ENCODE measurements at regions not wholly inside any gene's neighbourhood (a gene's known extent, or its start where the extent isn't known, plus 50 kb on each side); places are given as distances from the start of the nearest gene placed in this dataset.

DNA sequence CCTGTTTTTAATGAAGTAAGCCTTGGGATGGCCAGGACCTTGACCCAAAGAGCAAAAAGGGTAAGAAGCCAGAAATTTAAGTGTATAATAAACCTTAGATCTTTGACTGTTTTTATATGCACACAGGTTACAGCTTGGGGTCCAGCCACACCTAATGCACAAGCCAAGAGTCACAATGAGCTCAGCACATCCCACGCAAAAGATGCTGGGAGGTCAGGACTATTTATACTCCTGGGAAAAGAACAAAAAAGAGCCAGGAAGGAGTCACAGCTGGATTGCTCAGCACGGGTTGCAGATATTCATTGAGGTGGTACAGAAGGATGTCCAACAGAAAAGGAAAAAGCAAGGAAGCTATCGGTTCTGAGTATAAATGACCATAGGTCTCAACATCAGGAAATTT, 536.3 kb downstream of the NTRK3 start:
- Histone ChIP-seq H3K27me3 (ENCODE audit: insufficient read depth, low read depth) (no peaks in the 10 kb centered on the region), H3K79me2 (ENCODE audit: low read depth) (no peaks in the 10 kb centered on the region), H3K4me1 (replicated peaks; ENCODE audit: insufficient read depth) (no peaks in the 10 kb centered on the region), H3K36me3 (ENCODE audit: low read depth) (no peaks in the 10 kb centered on the region), H3F3A (ENCODE audit: insufficient read depth, low read depth) (no peaks in the 10 kb centered on the region), H2AFZ (no peak overlapping the region), H3K4me3 (no peak overlapping the region), H3K9me3 (ENCODE audit: insufficient read depth, low read depth) (no peaks in the 10 kb centered on the region), H3K9me2 (ENCODE audit: insufficient read depth) (no peaks in the 10 kb centered on the region), H3K4me2 (no peak overlapping the region), H3K27ac (no peak overlapping the region), H4K20me1 (ENCODE audit: insufficient read depth) (no peaks in the 10 kb centered on the region)
- POLR2A ChIA-PET (ENCODE audit: unreplicated experiment) = no interaction called here
- TF ChIP-seq CTCF (conservative IDR thresholded peaks at IDR 0.05) (no peak), EZH2 (IDR thresholded peaks at IDR 0.05; ENCODE audit: low read depth) (no peak)
- intact Hi-C loops (cut with micrococcal nuclease; ENCODE audit: unreplicated experiment) = no loop called here
- no TSS peak for BruUV-seq (replicated peaks)
- no peak for DNase-seq
- CTCF ChIA-PET = no interaction called here

DNA sequence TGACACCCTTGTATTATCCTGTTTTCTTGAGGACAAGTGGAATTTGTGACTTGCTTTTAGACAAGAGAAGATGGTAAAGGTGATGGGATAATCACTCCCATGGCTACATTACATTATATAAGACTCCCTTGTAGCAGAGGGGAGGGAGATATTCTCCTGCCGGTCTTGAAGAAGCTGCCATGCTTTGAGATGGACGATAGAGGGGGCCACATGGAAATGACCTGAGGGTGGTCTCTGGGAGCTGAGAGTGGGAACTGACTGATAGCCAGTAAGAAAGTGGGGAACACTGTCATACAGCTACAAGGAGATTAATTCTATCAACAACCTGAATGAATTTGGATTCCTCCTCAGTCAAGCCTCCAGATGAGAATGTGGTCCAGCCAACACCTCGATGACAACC, 540.1 kb downstream of the NTRK3 start:
- Histone ChIP-seq H3K9me2 (ENCODE audit: insufficient read depth) (0 out of 2 replicates have a peak, but pooled peaks cover 5% of the 10 kb centered on the region), H3K4me1 (replicated peaks; ENCODE audit: insufficient read depth) (no peaks in the 10 kb centered on the region), H3F3A (ENCODE audit: insufficient read depth, low read depth) (no peaks in the 10 kb centered on the region), H3K27me3 (ENCODE audit: insufficient read depth, low read depth) (no peaks in the 10 kb centered on the region), H4K20me1 (ENCODE audit: insufficient read depth) (no peaks in the 10 kb centered on the region), H3K79me2 (ENCODE audit: low read depth) (no peaks in the 10 kb centered on the region), H3K9me3 (ENCODE audit: insufficient read depth, low read depth) (no peaks in the 10 kb centered on the region), H3K4me2 (no peak overlapping the region), H2AFZ (no peak overlapping the region), H3K4me3 (no peak overlapping the region), H3K36me3 (ENCODE audit: low read depth) (no peaks in the 10 kb centered on the region), H3K27ac (no peak overlapping the region)
- CTCF ChIA-PET = no interaction called here
- TF ChIP-seq EZH2 (IDR thresholded peaks at IDR 0.05; ENCODE audit: low read depth) (no peak), CTCF (conservative IDR thresholded peaks at IDR 0.05) (no peak)
- POLR2A ChIA-PET (ENCODE audit: unreplicated experiment) = no interaction called here
- intact Hi-C loops (cut with micrococcal nuclease; ENCODE audit: unreplicated experiment) = no loop called here
- no TSS peak for BruUV-seq (replicated peaks)
- DNase-seq = no peak

GRCh38 chr15:87715252-87715651, 541.3 kb downstream of the NTRK3 start:
- Histone ChIP-seq H3K27ac (no peak overlapping the region), H3K36me3 (ENCODE audit: low read depth) (no peaks in the 10 kb centered on the region), H4K20me1 (ENCODE audit: insufficient read depth) (no peaks in the 10 kb centered on the region), H2AFZ (no peak overlapping the region), H3K4me1 (replicated peaks; ENCODE audit: insufficient read depth) (no peaks in the 10 kb centered on the region), H3F3A (ENCODE audit: insufficient read depth, low read depth) (no peaks in the 10 kb centered on the region), H3K4me2 (no peak overlapping the region), H3K79me2 (ENCODE audit: low read depth) (no peaks in the 10 kb centered on the region), H3K4me3 (no peak overlapping the region), H3K9me3 (ENCODE audit: insufficient read depth, low read depth) (no peaks in the 10 kb centered on the region), H3K9me2 (ENCODE audit: insufficient read depth) (0 out of 2 replicates have a peak, but pooled peaks cover 5% of the 10 kb centered on the region), H3K27me3 (ENCODE audit: insufficient read depth, low read depth) (no peaks in the 10 kb centered on the region)
- no peak for DNase-seq
- TF ChIP-seq EZH2 (IDR thresholded peaks at IDR 0.05; ENCODE audit: low read depth) = no peak
- no peak for TF ChIP-seq CTCF (conservative IDR thresholded peaks at IDR 0.05)
- BruUV-seq (replicated peaks) = no TSS peak
- intact Hi-C loops (cut with micrococcal nuclease; ENCODE audit: unreplicated experiment) = no loop called here
- ChIA-PET POLR2A (ENCODE audit: unreplicated experiment) (no interaction called here), CTCF (no interaction called here)

Measured in PC-9 (cell line).